Cerebellar cortex (tissue), 1 donor: ENCODE measurements at regions not wholly inside any gene's neighbourhood (a gene's known extent, or its start where the extent isn't known, plus 50 kb on each side); places are given as distances from the start of the nearest gene placed in this dataset.
"Not testable (repeated sequence)": the region's sequence is repeated elsewhere in the genome, so short reads cannot be mapped to it uniquely, and the experiment has no call there.

Source experiments
- DNase-seq: peaks from one replicate; pipeline ENCODE4 v3.0.0-alpha.2; 2015; ENCODE audit warnings: low spot score

DNA sequence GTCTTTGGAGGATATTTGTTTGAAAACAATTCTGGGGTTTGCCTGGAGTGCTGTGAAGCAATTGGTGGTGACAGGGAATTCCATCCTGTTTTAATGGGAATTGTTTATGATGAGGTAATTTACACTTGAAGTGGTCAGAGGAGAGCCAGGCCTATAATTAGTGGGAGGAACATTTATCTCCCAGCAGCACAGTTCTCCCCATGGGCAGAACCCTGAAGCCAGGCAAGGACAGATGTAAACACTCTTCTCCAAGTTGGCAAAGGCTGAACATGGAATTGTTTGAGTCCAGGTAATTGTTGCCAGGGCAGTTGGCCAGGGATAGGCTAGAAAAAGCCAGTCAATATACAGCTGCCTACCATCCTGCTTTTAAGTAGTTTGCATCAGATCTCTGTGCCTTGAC lies 789.7 kb downstream of the FRK start:
- no peak for DNase-seq

- DNase-seq: no peak
Measured at GRCh38 chr6:115241373-115241772, 819.3 kb downstream of the FRK start.

DNA sequence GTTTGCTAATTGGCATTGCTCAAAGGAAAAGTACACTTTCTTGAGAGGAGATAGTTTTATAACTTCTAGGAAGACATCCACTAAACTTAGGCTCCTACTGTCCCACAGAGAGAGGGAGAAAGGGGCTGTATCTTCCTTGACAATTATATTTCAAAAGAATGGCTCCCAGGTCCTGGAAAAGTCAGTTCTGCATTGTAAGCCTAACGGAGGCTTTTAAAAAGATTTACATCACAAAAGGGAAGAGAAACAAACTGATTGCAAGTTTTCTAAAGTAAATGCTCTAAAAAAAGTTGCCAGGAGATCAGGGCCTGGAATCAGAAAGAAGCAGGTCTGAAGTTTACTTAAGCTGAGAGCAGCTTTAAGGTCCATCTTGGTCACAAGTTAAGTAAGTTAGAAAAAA lies 839.5 kb downstream of the FRK start:
- no peak for DNase-seq

- DNase-seq: no peak
Measured at GRCh38 chr6:115220551-115221159, 840.0 kb downstream of the FRK start.

GRCh38 chr6:115219645-115220044 lies 841.0 kb downstream of the FRK start:
- DNase-seq: no peak

- no peak for DNase-seq
Measured at GRCh38 chr6:115216835-115217234, 843.9 kb downstream of the FRK start.

DNA sequence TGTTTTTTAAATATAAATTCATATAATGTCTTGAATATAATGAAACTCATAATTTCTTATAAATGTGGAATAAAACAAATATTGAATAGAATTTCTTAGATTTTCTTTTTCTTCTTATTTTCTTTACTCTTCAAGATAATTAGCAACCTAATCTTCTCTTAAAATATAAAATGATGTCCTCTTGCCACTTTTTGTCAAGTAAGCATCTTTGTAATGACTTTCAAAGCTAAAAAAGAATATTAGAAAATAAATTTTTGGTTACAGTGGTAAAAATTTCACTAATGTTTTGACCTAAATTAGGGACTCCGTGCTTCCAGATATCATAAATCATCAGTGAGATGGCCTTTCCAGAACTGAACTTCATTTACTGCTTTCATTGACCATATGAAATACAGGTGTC lies 846.4 kb downstream of the FRK start:
- no peak for DNase-seq

DNA sequence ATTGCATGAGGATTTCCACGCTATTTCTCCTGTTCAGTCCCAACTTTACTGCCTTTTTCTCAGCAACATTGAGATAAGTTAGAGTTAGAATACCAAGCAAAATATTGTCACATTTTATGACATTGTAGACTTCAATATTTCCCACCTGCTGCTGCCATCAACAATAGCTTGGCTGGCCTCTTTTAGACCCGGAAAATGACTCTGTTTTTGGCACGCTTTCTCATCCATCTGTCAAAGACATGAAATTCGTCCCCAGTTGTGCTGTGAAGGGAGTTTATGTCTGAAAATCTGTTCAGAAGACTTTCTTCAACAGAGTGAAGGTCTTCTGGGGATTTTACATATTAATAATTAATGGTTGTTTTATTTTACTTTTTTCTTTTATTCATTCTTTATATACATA lies 857.3 kb downstream of the FRK start:
- DNase-seq: no peak

GRCh38 chr6:115194981-115195638 lies 852.3 kb upstream of the HS3ST5 start:
- DNase-seq: no peak

DNA sequence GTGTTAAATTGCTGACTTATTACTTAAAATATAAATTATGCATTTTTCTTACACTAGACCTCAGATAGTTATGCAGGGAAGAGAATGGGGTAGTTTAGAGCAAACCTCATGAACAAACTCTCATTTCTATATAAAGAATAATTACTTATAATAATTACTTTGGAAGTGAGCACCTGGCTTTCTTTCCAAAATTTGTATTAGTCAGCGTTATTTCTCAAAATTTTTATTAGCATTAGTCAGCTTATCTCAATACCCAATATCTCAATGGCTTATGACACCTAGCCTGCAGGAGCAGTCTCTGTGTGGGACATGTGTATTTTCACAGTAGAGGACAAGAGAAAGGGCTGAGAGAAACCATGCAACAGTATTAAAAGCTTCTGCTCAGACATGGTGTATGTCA lies 849.2 kb upstream of the HS3ST5 start:
- no peak for DNase-seq

DNA sequence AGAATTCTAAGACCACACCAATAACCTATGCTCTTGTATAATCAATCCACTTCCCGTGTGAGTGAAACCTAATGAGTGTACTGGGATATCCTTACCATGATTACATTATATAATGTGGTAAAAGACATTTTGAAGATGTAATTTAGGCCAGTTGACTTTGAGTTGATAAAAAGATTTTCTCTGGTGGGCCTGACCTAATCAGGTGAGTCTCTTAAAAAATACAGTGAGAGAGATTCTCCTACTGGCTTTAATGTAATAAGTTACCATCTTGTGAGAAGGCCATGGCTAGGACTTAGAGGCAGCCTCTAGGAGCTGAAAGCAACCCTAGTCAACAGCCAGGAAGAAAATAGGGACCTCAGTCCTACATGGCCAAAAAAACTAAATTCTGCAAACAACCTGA lies 847.7 kb upstream of the HS3ST5 start:
- no peak for DNase-seq

DNA sequence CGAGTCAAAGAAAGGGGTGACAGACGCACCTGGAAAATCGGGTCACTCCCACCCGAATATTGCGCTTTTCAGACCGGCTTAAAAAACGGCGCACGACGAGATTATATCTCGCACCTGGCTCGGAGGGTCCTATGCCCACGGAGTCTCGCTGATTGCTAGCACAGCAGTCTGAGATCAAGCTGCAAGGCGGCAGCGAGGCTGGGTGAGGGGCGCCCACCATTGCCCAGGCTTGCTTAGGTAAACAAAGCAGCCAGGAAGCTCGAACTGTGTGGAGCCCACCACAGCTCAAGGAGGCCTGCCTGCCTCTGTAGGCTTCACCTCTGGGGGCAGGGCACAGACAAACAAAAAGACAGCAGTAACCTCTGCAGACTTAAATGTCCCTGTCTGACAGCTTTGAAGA lies 832.6 kb upstream of the HS3ST5 start:
- not testable (repeated sequence) for DNase-seq

GRCh38 chr6:115165912-115166311 lies 823.1 kb upstream of the HS3ST5 start:
- DNase-seq: peak; percentile 7

DNA sequence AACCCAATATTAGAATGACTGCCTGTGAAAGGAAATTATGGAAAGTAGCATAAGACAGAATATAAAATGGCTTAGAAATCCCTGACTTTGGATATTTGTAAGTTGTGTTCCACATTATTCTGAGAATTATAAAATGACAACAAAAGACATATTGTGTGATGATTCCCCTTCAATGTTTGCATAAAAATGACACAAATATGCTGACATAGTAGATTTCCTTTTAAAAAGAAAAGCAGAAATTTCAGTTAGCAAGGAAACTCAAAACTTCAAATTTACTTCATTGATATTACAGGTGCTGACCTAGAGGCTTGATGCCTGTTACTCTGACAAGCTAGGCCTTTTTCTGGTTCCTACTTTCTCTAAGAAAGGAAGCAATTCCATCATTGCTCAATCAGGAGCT lies 816.9 kb upstream of the HS3ST5 start:
- DNase-seq: no peak

DNA sequence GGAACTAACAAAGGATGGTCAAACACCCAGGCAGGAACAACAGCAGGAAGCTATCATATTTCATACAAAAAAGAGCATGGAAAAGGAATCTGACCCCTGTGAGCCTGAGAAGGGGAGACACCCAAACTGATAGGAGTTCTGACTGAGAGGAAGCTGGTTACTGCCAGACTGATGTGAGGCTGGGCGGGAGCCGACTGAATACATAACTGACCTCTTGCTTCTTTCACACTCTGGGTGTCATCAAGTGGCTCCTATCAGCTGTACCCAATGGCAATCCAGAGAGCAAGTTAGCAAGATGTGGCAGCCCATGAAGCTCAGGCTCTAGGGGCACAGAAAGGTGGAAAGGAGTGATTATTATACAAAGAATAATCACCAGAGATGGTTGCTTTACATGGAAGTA lies 795.1 kb upstream of the HS3ST5 start:
- no peak for DNase-seq

DNA sequence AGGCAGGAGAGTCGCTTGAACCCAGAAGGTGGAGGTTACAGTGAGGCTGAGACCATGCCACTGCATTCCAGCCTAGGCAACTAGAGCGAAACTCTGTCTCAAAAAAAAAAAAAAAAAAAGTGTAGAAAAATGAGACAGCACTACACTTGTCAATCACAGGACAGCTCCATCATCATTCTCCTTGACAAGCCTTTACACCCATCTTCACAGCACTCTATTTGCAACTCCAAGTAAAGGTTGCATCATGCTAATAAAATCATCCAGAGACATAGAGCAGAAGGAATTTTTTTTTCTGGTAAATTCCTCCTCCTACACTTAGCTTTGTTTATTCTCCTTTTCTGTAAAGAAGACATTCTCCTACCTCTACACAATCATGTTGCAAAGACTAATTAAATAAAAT lies 791.0 kb upstream of the HS3ST5 start:
- no peak for DNase-seq

DNA sequence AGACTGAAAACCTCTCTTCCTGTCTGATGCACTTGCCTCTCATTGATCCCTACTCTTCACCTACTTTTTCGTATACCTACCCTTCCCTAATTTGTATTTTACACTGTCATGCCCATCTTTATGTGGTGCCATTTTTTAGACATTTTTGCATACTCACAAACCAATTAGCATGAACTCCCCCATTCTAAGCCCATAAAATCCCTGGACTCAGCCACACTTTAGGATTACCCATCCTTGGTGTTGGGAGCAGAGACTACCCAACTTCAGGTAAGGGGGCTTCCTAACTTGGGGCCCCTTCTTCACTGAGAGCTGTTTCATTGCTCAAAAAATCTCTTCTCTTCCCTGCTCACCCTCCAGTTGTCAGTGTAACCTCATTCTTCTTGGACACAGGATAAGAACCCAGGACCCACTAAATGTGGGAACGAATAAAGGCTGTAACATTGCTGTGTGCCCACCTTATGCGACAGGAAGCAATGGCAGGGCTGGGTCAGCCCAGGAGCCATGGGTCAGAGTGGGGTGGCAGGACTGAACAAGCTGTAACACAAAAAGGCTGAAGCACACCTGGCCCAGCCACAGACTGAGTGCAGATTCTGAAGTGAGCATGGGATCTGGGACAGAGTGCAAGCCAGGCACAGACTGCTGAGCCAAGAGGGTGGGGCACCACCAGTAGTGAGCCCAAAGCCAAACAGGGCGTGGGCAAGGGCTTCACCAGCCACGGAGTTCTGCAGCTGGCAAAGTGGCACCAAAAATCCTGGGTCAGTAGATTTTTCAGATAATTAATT lies 789.1 kb upstream of the HS3ST5 start:
- DNase-seq: no peak

DNA sequence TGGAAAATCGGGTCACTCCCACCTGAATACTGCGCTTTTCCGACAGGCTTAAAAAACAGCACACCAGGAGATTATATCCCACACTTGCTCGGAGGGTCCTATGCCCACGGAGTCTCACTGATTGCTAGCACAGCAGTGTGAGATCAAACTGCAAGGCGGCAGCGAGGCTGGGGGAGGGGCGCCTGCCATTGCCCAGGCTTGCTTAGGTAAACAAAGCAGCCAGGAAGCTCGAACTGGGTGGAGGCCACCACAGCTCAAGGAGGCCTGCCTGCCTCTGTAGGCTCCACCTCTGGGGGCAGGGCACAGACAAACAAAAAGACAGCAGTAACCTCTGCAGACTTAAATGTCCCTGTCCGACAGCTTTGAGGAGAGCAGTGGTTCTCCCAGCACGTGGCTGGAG lies 778.7 kb upstream of the HS3ST5 start:
- DNase-seq: not testable (repeated sequence)

DNA sequence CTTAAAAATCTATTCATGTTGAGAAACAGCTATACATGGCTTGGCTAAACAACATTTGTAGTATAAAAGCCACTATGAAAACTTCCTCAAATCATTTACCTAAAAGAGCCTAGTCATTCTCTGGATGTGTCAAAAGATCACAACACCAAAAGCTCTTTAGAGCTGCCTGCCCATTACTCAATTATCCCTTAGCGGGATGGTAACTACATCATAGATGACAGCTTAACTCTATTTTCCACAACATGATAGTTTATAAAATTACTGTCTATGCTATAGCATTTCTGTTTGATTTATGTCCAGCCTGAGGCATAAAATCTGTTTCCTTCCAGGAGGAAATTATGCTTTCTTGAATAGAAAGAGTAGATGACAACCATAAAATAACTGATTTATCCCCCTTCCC lies 777.6 kb upstream of the HS3ST5 start:
- DNase-seq: no peak

DNA sequence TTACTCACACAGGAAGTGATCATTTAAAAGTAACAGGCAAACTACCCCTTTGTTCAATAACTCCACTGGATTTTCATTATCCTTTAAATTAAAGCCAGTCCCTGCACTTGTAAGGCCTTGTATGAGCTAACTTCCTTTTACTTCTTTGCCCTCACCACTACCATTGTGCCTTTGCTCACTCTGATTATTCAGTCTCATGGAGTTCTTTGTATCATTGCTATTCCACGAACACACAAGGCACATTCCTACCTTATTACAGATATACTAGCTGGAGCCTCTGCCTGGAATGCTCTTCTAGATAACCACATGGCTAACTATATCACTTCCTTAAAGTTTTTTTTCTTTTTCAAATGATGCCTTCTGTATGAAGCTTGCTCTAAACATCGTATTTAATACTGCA lies 748.6 kb upstream of the HS3ST5 start:
- DNase-seq: no peak

GRCh38 chr6:115078555-115078954 lies 735.7 kb upstream of the HS3ST5 start:
- DNase-seq: no peak

DNA sequence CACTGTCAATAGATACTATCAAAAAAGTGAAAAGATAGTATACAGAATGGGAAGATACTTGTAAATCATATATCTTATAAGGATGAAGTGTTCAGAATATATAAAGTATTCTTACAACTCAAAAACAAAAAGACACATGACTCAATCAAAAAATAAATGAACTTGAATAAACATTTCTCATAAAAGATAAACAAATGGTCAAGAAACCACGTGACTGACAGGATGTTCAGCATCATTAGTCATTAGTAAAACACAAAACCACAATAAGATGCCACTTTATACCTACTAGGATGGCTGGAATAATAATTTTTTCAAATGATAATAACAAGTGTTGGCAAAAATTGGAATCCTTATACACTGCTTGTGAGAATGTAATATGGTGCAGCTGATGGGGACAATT lies 729.1 kb upstream of the HS3ST5 start:
- DNase-seq: no peak

DNA sequence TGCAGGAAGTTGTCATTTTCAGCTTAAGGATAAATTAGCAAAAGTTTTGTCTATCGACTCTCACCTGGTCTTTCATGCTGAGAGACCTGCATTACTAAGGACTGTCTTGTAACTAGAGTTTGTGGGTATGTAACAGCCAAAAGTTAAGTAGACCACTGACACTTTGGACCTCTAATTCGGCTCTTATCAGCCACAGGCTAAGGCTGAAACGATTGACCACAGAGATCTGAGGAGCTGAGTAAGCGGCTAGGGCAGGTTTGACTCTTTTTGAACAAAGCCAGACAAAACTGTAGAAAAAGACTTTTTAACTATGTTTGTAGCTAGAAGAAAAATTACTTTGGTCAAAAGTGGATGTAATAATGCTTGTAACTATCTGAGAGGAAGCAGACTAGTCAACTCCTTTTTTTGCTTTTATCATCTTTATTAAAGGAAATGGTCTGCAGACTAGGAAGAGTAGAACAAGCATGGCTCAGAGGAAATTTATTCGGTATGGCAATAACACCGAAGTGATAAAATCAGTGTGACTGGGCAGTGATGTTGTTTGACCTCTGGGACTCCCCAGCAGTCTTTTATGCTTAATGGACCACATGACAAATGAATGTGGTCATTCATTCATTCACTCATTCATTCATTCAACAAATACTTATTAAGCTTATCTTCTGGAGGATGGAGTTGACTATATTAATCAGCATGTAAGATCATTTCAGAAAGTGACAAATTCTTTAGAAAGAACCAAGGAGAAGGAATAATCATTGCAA lies 725.0 kb upstream of the HS3ST5 start:
- no peak for DNase-seq
